GM19467 (cell line): ENCODE measurements at regions not wholly inside any gene's neighbourhood (a gene's known extent, or its start where the extent isn't known, plus 50 kb on each side); places are given as distances from the start of the nearest gene placed in this dataset.
"Not testable (repeated sequence)": the region's sequence is repeated elsewhere in the genome, so short reads cannot be mapped to it uniquely, and the experiment has no call there.

Experiments
- ATAC-seq: cut with Tn5 transposase; IDR thresholded peaks from one replicate; pipeline ENCODE4 v1.9.1; 2021; ENCODE audit warnings: mild to moderate bottlenecking, moderate library complexity; ENCODE audit not compliant: unreplicated experiment

GRCh38 chr2:187679454-187679853 is 125.2 kb upstream of the TFPI start:
- no peak for ATAC-seq

GRCh38 chr2:187684174-187684573 is 129.9 kb upstream of the TFPI start:
- ATAC-seq: no peak

- no peak for ATAC-seq
Measured at GRCh38 chr2:187686416-187687024, 132.3 kb upstream of the TFPI start.

- no peak for ATAC-seq
Measured at GRCh38 chr2:187687585-187687984, 133.3 kb upstream of the TFPI start.

GRCh38 chr2:187689372-187689771 is 135.1 kb upstream of the TFPI start:
- ATAC-seq: no peak

- no peak for ATAC-seq
Measured at GRCh38 chr2:187693923-187694322, 139.7 kb upstream of the TFPI start.

- not testable (repeated sequence) for ATAC-seq
Measured at GRCh38 chr2:187696644-187697043, 142.4 kb upstream of the TFPI start.

- no peak for ATAC-seq
Measured at GRCh38 chr2:187698374-187699110, 144.3 kb upstream of the TFPI start.

GRCh38 chr2:187702157-187702556 is 147.9 kb upstream of the TFPI start:
- ATAC-seq: no peak

- no peak for ATAC-seq
Measured at GRCh38 chr2:187708272-187708671, 154.0 kb upstream of the TFPI start.

- no peak for ATAC-seq
Measured at GRCh38 chr2:187709065-187709464, 154.8 kb upstream of the TFPI start.

- ATAC-seq: no peak
Measured at GRCh38 chr2:187710791-187711521, 156.7 kb upstream of the TFPI start.

GRCh38 chr2:187715590-187715989 is 161.4 kb upstream of the TFPI start:
- no peak for ATAC-seq

GRCh38 chr2:187716301-187716700 is 162.1 kb upstream of the TFPI start:
- no peak for ATAC-seq

- ATAC-seq: no peak
Measured at GRCh38 chr2:187718092-187718491, 163.9 kb upstream of the TFPI start.

GRCh38 chr2:187719510-187719909 is 165.3 kb upstream of the TFPI start:
- no peak for ATAC-seq

- ATAC-seq: no peak
Measured at GRCh38 chr2:187748958-187749357, 194.7 kb upstream of the TFPI start.

GRCh38 chr2:187749804-187750431 is 195.7 kb upstream of the TFPI start:
- no peak for ATAC-seq

- ATAC-seq: no peak
Measured at GRCh38 chr2:187768995-187769394, 214.8 kb upstream of the TFPI start.

GRCh38 chr2:187769437-187769836 is 215.2 kb upstream of the TFPI start:
- no peak for ATAC-seq

GRCh38 chr2:187774551-187775071 is 220.4 kb upstream of the TFPI start:
- ATAC-seq: no peak
